GM18505 (cell line): ENCODE measurements at regions not wholly inside any gene's neighbourhood (a gene's known extent, or its start where the extent isn't known, plus 50 kb on each side); places are given as distances from the start of the nearest gene placed in this dataset.

Experiments
- ATAC-seq: cut with Tn5 transposase; IDR thresholded peaks from one replicate; pipeline ENCODE4 v1.9.1; 2021; ENCODE audit not compliant: unreplicated experiment
- POLR2A ChIP-seq: IDR thresholded peaks from 4 replicates; pipeline ENCODE4 v1.6.1; 2011; ENCODE audit warnings: borderline replicate concordance; ENCODE audit not compliant: insufficient read depth, insufficient read length; ENCODE audit errors: extremely low read depth

GRCh38 chr16:86978445-86979030, 338.7 kb downstream of the C16orf95 start:
- ATAC-seq = no peak
- TF ChIP-seq POLR2A = no peak

- no peak for TF ChIP-seq POLR2A
- ATAC-seq = no peak
Observed at GRCh38 chr16:86979061-86979460, 338.1 kb downstream of the C16orf95 start.

GRCh38 chr16:86979984-86980553, 337.1 kb downstream of the C16orf95 start:
- no peak for ATAC-seq
- no peak for TF ChIP-seq POLR2A

DNA sequence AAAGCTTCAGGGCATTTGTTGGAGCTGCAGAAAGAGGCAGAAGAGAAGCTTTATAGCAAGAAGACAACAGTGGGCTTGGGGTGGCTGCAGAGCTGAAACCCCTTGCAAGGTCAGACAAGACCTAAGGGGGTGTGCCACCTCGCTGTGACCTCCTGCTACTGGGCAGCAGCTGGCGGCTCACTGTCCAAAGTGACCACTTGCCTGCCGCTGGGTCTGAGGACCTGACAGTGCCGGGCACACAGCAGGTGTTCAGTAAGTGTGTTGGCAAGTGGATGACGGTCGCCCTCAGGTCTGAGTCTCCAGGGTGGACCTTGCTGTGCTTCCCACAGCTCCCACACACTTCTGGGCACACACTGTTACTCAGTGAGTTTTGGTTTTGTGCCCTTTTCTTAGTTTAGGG, 336.5 kb downstream of the C16orf95 start:
- ATAC-seq = no peak
- TF ChIP-seq POLR2A = no peak

GRCh38 chr16:86982347-86982596, 334.9 kb downstream of the C16orf95 start:
- no peak for ATAC-seq
- TF ChIP-seq POLR2A = no peak

- TF ChIP-seq POLR2A = no peak
- ATAC-seq = no peak
Observed at GRCh38 chr16:86982912-86983311, 334.3 kb downstream of the C16orf95 start.

DNA sequence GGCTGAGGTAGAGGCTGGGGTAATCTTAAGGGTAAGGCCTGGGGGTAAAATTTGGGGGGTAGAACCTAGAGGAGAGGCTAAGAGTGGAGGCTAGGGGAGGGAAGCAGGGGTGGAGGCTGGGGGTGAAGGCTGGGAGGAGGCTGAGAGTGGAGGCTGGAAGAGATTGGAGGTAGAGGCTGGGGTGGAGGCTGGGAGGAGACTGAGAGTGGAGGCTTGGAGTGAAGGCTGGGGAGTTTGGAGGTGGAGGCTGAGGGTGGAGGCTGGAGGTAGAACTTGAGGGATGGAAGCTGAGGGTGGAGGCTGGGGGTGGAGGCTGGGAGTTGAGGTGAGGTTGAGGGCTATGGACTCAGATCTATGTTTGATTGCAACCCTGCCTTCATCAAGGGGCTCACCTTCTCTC, 333.6 kb downstream of the C16orf95 start:
- no peak for ATAC-seq
- no peak for TF ChIP-seq POLR2A

DNA sequence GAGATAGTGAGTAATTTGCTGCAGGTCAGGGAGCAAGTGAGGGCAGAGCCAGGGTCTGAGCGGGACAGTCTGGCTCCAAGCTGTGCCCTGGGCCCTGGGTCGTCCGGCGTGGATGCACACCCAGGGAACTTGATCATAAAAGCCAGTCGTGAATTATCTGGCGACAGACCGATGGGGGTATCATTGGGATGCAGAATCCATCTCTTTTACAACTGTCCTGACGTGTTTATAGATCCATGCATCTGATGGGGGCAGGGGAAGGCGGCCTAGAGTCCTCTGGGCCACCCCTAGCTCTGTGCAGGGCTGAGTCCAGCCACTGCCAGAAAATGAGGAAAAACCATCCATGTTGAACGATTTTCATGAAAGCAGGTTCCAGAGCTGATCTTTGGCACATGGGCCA, 332.8 kb downstream of the C16orf95 start:
- TF ChIP-seq POLR2A = no peak
- no peak for ATAC-seq

GRCh38 chr16:86984991-86985647, 332.1 kb downstream of the C16orf95 start:
- TF ChIP-seq POLR2A = no peak
- no peak for ATAC-seq

DNA sequence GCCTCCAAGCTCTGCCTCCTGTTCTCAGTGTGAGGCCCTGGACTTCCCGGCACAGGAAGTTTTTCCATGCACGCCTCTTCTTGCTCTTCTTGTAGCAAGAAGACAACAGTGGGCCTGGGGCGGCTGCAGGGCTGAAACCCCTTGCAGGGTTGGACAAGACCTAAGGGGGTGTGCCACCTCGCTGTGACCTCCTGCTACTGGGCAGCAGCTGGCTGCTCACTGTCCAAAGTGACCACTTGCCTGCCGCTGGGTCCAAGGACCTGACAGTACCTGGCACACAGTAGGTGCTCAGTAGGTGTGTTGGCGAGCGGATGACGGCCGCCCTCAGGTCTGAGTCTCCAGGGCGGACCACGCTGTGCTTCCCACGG, 331.6 kb downstream of the C16orf95 start:
- ATAC-seq = no peak
- TF ChIP-seq POLR2A = no peak

DNA sequence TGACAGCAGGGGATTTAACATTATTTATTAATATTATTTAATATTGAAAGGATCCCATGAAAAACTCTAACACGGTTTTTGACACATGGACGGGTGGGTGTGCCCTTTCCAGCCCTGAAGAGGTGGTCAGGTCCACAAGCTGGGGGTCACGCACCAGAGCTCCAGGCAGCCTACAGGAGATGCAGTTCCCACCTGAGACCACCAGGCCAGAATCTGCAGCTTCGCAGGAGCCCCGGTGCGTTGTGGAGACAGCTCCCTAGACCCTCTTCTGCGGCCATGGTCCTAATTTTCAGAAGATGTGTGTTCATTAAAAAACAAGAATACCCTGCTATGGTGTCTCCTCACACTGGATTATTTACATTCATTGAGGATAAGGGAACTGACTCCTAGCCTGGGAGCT, 331.1 kb downstream of the C16orf95 start:
- ATAC-seq = no peak
- no peak for TF ChIP-seq POLR2A

DNA sequence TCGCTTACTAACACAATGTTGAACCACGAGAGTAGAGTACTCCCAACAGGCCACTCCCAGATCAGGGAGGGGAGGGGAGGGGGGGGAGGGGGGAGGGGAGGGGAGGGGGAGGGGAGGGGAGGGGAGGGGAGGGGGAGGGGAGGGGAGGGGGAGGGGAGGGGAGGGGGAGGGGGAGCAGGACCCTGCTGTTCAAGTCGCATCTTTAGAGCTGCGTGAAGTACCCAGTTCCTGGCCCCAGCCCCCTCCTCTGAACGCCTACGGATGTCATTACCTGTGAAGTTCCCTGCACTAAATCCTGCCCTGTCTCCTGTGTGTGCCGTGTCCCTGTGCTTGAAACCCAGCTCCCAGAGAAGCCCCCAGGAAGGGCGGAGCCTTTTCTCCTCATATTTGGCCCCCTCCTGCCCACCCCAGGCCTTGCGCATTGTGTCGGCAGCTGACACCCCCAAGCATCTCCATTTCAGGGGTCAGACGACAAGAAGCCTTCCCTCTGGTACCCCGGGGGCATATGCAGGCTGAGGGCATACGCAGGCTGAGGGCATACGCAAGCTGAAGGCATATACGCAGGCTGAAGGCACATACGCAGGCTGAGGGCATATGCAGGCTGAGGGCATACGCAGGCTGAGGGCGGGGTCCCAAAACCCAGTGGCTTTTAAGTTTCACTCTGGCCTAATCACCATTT, 330.2 kb downstream of the C16orf95 start:
- ATAC-seq = no peak
- TF ChIP-seq POLR2A = no peak

DNA sequence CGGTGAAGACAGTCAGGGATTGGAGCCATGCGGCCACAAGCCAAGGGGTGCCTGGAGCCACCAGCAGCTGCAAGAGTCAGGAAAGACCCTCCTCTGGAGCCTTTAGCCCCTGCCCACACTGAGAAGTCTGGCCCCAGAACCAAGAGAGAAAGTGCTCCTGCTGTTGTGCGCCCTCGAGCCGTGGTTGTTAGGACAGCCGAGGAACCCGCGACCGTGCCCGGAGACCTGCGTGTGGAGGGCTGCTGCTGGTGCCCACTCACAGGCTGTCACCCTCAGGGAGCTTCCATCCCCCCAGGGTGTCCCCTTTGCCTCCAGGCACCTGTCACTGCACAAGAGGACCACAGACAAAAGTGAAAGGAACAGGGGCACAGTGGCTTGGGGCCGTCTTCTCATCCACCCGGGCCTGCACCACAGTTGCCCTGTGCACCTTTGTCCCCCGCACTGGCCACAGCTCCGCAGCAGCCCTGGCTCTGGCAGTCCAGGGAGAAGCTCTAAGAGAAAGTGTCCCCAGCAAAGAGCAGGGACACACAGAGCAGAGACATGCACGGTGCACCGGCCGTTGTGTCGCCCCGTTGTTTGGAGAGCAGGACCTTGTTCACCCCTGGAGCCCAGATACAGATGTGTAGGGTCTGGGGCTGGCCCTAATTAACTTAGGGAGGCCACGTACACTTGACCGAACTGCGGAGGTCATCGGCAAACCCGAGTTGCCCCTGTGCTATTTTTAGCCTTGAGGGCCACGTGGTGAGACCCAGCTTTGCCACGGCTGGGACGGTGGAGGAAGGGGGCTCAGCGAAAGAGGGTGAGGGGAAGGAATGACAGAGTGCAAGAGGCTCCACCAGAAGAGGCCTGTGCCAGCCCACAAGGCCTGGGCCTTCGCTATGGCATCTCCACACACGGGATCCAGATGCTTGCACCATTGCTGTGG, 329.2 kb downstream of the C16orf95 start:
- ATAC-seq = no peak
- no peak for TF ChIP-seq POLR2A
